ENCODE measurements at regions not wholly inside any gene's neighbourhood (a gene's known extent, or its start where the extent isn't known, plus 50 kb on each side); places are given as distances from the start of the nearest gene placed in this dataset.

GRCh38 chr22:49148895-49149418 is 678.7 kb downstream of the BRD1 start:
- H3K36me3 ChIP-seq = no peaks in the 10 kb centered on the region
- WGBS, 2 donors = 73 to 74% methylated on average over 5 to 9 of the region's 10 CpGs
- no peak for DNase-seq
- intact Hi-C loops (cut with DNase I) = loop anchor here (10.0 kb wide), 1 partner anchor 134 kb away; no protein-coding TSS in a partner anchor
- H3K27me3 ChIP-seq = peaks cover 0 to 66% (median 0%) of the 10 kb centered on the region in 4 donors
- no peak overlapping the region for H3K4me3 ChIP-seq
- H3K27ac ChIP-seq = no peak overlapping the region
- TF ChIP-seq CTCF (IDR thresholded peaks at IDR 0.05) = no peak
- no peak for TF ChIP-seq POLR2A (IDR thresholded peaks at IDR 0.05)
- no peaks in the 10 kb centered on the region for H3K4me1 ChIP-seq
- H3K9me3 ChIP-seq = no peaks in the 10 kb centered on the region

- H3K4me1 ChIP-seq = no peaks in the 10 kb centered on the region
- H3K36me3 ChIP-seq = no peaks in the 10 kb centered on the region
- no peak for DNase-seq
- intact Hi-C loops (cut with DNase I) = loop anchor here (10.0 kb wide), 1 partner anchor 133 kb away; no protein-coding TSS in a partner anchor
- no peaks in the 10 kb centered on the region for H3K9me3 ChIP-seq
- H3K27ac ChIP-seq = no peak overlapping the region
- H3K27me3 ChIP-seq = peaks cover 0 to 61% (median 0%) of the 10 kb centered on the region in 4 donors
- no peak overlapping the region for H3K4me3 ChIP-seq
- TF ChIP-seq POLR2A (IDR thresholded peaks at IDR 0.05) (no peak), CTCF (IDR thresholded peaks at IDR 0.05) (no peak)
- 67 to 77% methylated on average over 10 of the region's 15 CpGs for WGBS, 2 donors
Measured at GRCh38 chr22:49147617-49148175, 680.0 kb downstream of the BRD1 start.

- intact Hi-C loops (cut with DNase I) = loop anchor here (10.0 kb wide), 1 partner anchor 132 kb away; no protein-coding TSS in a partner anchor
- H3K4me3 ChIP-seq = no peak overlapping the region
- no peaks in the 10 kb centered on the region for H3K9me3 ChIP-seq
- H3K27ac ChIP-seq = no peak overlapping the region
- WGBS, 2 donors = 35 to 53% methylated on average over 8 to 10 of the region's 11 CpGs
- TF ChIP-seq CTCF (IDR thresholded peaks at IDR 0.05) (no peak), POLR2A (IDR thresholded peaks at IDR 0.05) (no peak)
- H3K36me3 ChIP-seq = no peaks in the 10 kb centered on the region
- H3K27me3 ChIP-seq = peaks cover 0 to 59% (median 0%) of the 10 kb centered on the region in 4 donors
- DNase-seq = no peak
- H3K4me1 ChIP-seq = no peaks in the 10 kb centered on the region
Measured at GRCh38 chr22:49147171-49147570, 680.5 kb downstream of the BRD1 start.

- no peak for TF ChIP-seq CTCF (IDR thresholded peaks at IDR 0.05)
- TF ChIP-seq POLR2A (IDR thresholded peaks at IDR 0.05) = no peak
- 40% methylated on average over 1 of the region's 6 CpGs; no CpG with 5 or more reads in 1 of the 2 donors for WGBS, 2 donors
Measured at GRCh38 chr22:49146511-49146910, 681.2 kb downstream of the BRD1 start.

GRCh38 chr22:49143812-49144211 is 683.9 kb downstream of the BRD1 start:
- Histone ChIP-seq H3K9me3 (no peaks in the 10 kb centered on the region), H3K4me3 (no peak overlapping the region), H3K27ac (no peak overlapping the region), H3K27me3 (peaks cover 0 to 60% (median 0%) of the 10 kb centered on the region in 4 donors), H3K36me3 (no peaks in the 10 kb centered on the region), H3K4me1 (no peaks in the 10 kb centered on the region)
- no peak for TF ChIP-seq CTCF (IDR thresholded peaks at IDR 0.05)
- TF ChIP-seq POLR2A (IDR thresholded peaks at IDR 0.05) = no peak
- DNase-seq = no peak
- intact Hi-C loops (cut with DNase I) = loop anchor here (10.0 kb wide), 1 partner anchor 129 kb away; no protein-coding TSS in a partner anchor
- 87 to 93% methylated on average over 3 of the region's 3 CpGs for WGBS, 2 donors

More at GRCh38 chr22:49146511-49146910, 681.2 kb downstream of the BRD1 start:
- intact Hi-C loops (cut with DNase I) = loop anchor here (10.0 kb wide), 1 partner anchor 132 kb away; no protein-coding TSS in a partner anchor
- Histone ChIP-seq H3K4me3 (no peak overlapping the region), H3K36me3 (no peaks in the 10 kb centered on the region), H3K27ac (no peak overlapping the region), H3K27me3 (peaks cover 0 to 59% (median 0%) of the 10 kb centered on the region in 4 donors), H3K4me1 (no peaks in the 10 kb centered on the region), H3K9me3 (no peaks in the 10 kb centered on the region)
- no peak for DNase-seq

Data from esophagus squamous epithelium (tissue), 5 donors.